Spleen (tissue), 3 donors: ENCODE measurements at regions not wholly inside any gene's neighbourhood (a gene's known extent, or its start where the extent isn't known, plus 50 kb on each side); places are given as distances from the start of the nearest gene placed in this dataset.

Experiments used
- POLR2A ChIP-seq, 3 donors: fragments of 450-650 bp; IDR thresholded peaks; one replicate each; pipeline ENCODE4 v1.5.1; 2017; ENCODE audit warnings: antibody characterized with exemption in 3 of 3, mild to moderate bottlenecking in 1 of 3
- POLR2AphosphoS5 ChIP-seq, 3 donors: sonication (generic); formaldehyde crosslinking; IDR thresholded peaks; one replicate each; pipeline ENCODE4 v1.5.1; 2017; ENCODE audit warnings: antibody characterized with exemption in 3 of 3

DNA sequence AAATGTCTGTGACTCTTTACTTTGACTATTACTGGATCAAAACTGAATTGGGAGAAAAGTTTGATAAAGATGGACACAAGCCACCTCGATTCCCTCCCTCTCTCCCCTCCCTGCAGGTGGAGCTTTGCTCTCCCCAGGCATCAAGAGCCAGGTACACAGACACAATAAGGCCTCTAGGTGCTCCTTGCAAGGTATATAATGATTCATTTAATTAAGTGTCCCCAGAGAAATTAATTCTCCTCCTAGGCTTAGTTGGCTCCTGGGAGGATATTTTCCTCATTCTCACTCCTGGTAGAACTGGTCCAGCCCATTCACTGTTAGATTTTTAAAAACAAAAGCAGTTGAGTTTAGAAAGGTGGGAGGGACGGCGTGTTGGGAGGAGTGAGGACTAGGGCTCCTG is 352.4 kb upstream of the SMIM21 start:
- TF ChIP-seq POLR2AphosphoS5 (IDR thresholded peaks at IDR 0.05), result no peak
- no peak for TF ChIP-seq POLR2A (IDR thresholded peaks at IDR 0.05)
